GM12878 (cell line): ENCODE measurements at regions not wholly inside any gene's neighbourhood (a gene's known extent, or its start where the extent isn't known, plus 50 kb on each side); places are given as distances from the start of the nearest gene placed in this dataset.

Experiments used
- ATAC-seq: fragments of 200-7000 bp; cut with Tn5 transposase; 3 replicates; pipeline ENCODE4 v1.9.1; 2020; ENCODE audit warnings: mild to moderate bottlenecking, moderate library complexity
- BruUV-seq: library from RNA; stranded (reverse); fragments of 400-500 nt; replicated peaks from 2 replicates; lab custom pipeline; 2021; lab: Mats Ljungman, UMichigan
- CTCF ChIA-PET: fragments of 300-600 bp; sonication (Branson Sonifier 250); formaldehyde crosslinking; extraction: SDS; loops from one replicate; lab custom pipeline; 2021; ENCODE audit warnings: inconsistent platforms; lab: Yijun Ruan, JAX
- POLR2A ChIA-PET: fragments of 350-600 bp; formaldehyde crosslinking; extraction: SDS; loops from one replicate; lab custom pipeline; 2021; ENCODE audit warnings: inconsistent platforms; lab: Charles Lee
- RAD21 ChIA-PET: fragments of 300-600 bp; sonication (Branson Sonifier 250); formaldehyde crosslinking; loops from one replicate; lab custom pipeline; 2023; ENCODE audit warnings: antibody characterized with exemption; ENCODE audit not compliant: unreplicated experiment; lab: Charles Lee
- SMC1A ChIA-PET: fragments of 300-600 bp; sonication (Branson Sonifier 250); formaldehyde crosslinking; loops from one replicate; lab custom pipeline; 2023; ENCODE audit not compliant: unreplicated experiment, uncharacterized antibody; lab: Charles Lee
- DNase-seq: peaks from one replicate; pipeline ENCODE4 v3.0.0-alpha.2; 2011; ENCODE audit warnings: low read depth, low spot score
- FAIRE-seq: peaks from 3 replicates; lab custom pipeline; 2011; peaks lifted over from hg19 to GRCh38; lab: Jason Lieb, UNC
- H2AFZ ChIP-seq: 2 replicates; pipeline ENCODE4 v1.6.0; 2011; ENCODE audit warnings: low read depth, low read length, control low read depth; ENCODE audit not compliant: control insufficient read depth
- H3K27ac ChIP-seq: 2 replicates; pipeline ENCODE4 v1.5.1; 2011; ENCODE audit warnings: control low read depth; ENCODE audit not compliant: control insufficient read depth, insufficient read depth
- H3K27me3 ChIP-seq, 2 experiments: replicated peaks in 1 of 2; 2 replicates each; pipeline versions ENCODE4 v1.6.0 to v1.6.1; 2011; ENCODE audit warnings: low read length in 1 of 2; ENCODE audit not compliant: control insufficient read depth in 2 of 2, insufficient read depth in 2 of 2
- H3K36me3 ChIP-seq, 2 experiments: 2 replicates each; pipeline ENCODE4 v1.5.1; 2011; ENCODE audit warnings: low read length in 1 of 2; ENCODE audit not compliant: control insufficient read depth in 2 of 2, insufficient read depth in 2 of 2
- H3K4me1 ChIP-seq: 2 replicates; pipeline ENCODE4 v1.6.1; 2011; ENCODE audit warnings: mild to moderate bottlenecking, low read length, moderate library complexity, mixed read lengths; ENCODE audit not compliant: control insufficient read depth, insufficient read depth
- H3K4me2 ChIP-seq: 2 replicates; pipeline ENCODE4 v1.6.0; 2011; ENCODE audit warnings: control low read depth; ENCODE audit not compliant: control insufficient read depth, insufficient read depth
- H3K4me3 ChIP-seq: fragments of 200-600 bp; sonication (generic); 2 replicates; pipeline ENCODE4 v1.5.1; 2016
- H3K79me2 ChIP-seq: 2 replicates; pipeline ENCODE4 v1.6.0; 2011; ENCODE audit warnings: low read length; ENCODE audit not compliant: control insufficient read depth, insufficient read depth
- H3K9ac ChIP-seq: 2 replicates; pipeline ENCODE4 v1.8.0; 2011; ENCODE audit warnings: low read length, control low read depth, mixed read lengths; ENCODE audit not compliant: control insufficient read depth, insufficient read depth
- H3K9me3 ChIP-seq: replicated peaks from 3 replicates; pipeline ENCODE4 v1.5.1; 2011; ENCODE audit warnings: mild to moderate bottlenecking, low read length; ENCODE audit not compliant: control insufficient read depth, insufficient read depth
- H4K20me1 ChIP-seq: 2 replicates; pipeline ENCODE4 v1.6.0; 2011; ENCODE audit not compliant: control insufficient read depth, insufficient read depth
- ASH2L ChIP-seq: fragments of 300-600, 200-600 bp; sonication (generic); IDR thresholded peaks from 2 replicates; pipeline ENCODE4 v1.6.1; 2017; ENCODE audit warnings: low read depth, mild to moderate bottlenecking, borderline replicate concordance
- CEBPB ChIP-seq, 2 experiments: fragments of 150-350 bp in 1 of 2; IDR thresholded peaks; 2 replicates each; pipeline ENCODE4 v1.6.1; 2012 to 2014; ENCODE audit warnings: low read depth in 2 of 2, low read length in 2 of 2, borderline replicate concordance in 1 of 2, inconsistent platforms in 1 of 2
- CHD2 ChIP-seq: IDR thresholded peaks from 2 replicates; pipeline ENCODE4 v1.6.1; 2011; ENCODE audit warnings: low read depth, low read length, improper control_type of control experiment, borderline replicate concordance
- CREB1 ChIP-seq: IDR thresholded peaks from 2 replicates; pipeline ENCODE4 v1.6.1; 2012; ENCODE audit warnings: low read depth, mild to moderate bottlenecking, inconsistent platforms
- ELK1 ChIP-seq: IDR thresholded peaks from 2 replicates; pipeline ENCODE4 v1.6.1; 2012; ENCODE audit warnings: low read depth, low read length, improper control_type of control experiment
- GATAD2B ChIP-seq: fragments of 450-650 bp; conservative IDR thresholded peaks from 2 replicates; pipeline ENCODE4 v1.6.1; 2017; ENCODE audit warnings: low read depth, mild to moderate bottlenecking, moderate library complexity
- HDAC2 ChIP-seq: fragments of 200-600 bp; sonication (generic); IDR thresholded peaks from 2 replicates; pipeline ENCODE4 v1.6.1; 2017
- HSF1 ChIP-seq: fragments of 150-350 bp; IDR thresholded peaks from 2 replicates; pipeline ENCODE4 v1.6.1; 2014; ENCODE audit warnings: mild to moderate bottlenecking, low read depth, low read length
- JUND ChIP-seq: IDR thresholded peaks from 2 replicates; pipeline ENCODE4 v1.6.1; 2012; ENCODE audit warnings: low read depth, mild to moderate bottlenecking, low read length, improper control_type of control experiment, moderate library complexity
- POLR2A ChIP-seq: IDR thresholded peaks from 2 replicates; pipeline ENCODE4 v1.6.1; 2011; ENCODE audit warnings: low read depth, mild to moderate bottlenecking, low read length
- STAT3 ChIP-seq: IDR thresholded peaks from 2 replicates; pipeline ENCODE4 v1.6.1; 2011; ENCODE audit warnings: low read depth, low read length, improper control_type of control experiment
- TBL1XR1 ChIP-seq: IDR thresholded peaks from 2 replicates; pipeline ENCODE4 v1.6.1; 2012; ENCODE audit warnings: low read depth, low read length, improper control_type of control experiment
- TCF7 ChIP-seq: IDR thresholded peaks from 2 replicates; pipeline ENCODE4 v1.6.1; 2014; ENCODE audit warnings: antibody characterized with exemption, borderline replicate concordance
- USF1 ChIP-seq: IDR thresholded peaks from 2 replicates; pipeline ENCODE4 v1.6.1; 2011; ENCODE audit warnings: borderline replicate concordance, low read depth, mild to moderate bottlenecking, moderate library complexity, mixed read lengths, low read length; ENCODE audit not compliant: insufficient read depth; ENCODE audit errors: extremely low read length
- ZNF217 ChIP-seq: fragments of 450-650 bp; IDR thresholded peaks from 2 replicates; pipeline ENCODE4 v1.6.1; 2017; ENCODE audit warnings: antibody characterized with exemption, mild to moderate bottlenecking
- ZZZ3 ChIP-seq: IDR thresholded peaks from 2 replicates; pipeline ENCODE4 v1.6.1; 2011; ENCODE audit warnings: low read depth; ENCODE audit not compliant: control insufficient read depth, insufficient read length
- WGBS: methylation state at CpG from one replicate; pipeline ENCODE4 v1.1.6; 2016; ENCODE audit warnings: low lambda C conversion rate; ENCODE audit not compliant: insufficient replicate concordance, insufficient coverage; ENCODE audit errors: missing lambda C conversion rate; 5-methylcytosine and 5-hydroxymethylcytosine counted together
- in situ Hi-C: fragments of 300-500 bp; cut with MboI; formaldehyde crosslinking; loops from 9 replicates; pipeline ENCODE4 v1.14.3; 2018; ENCODE audit warnings: mixed read lengths
- intact Hi-C: fragments of 100-400 bp; cut with micrococcal nuclease; formaldehyde crosslinking; loops from one replicate; pipeline ENCODE4 v1.14.2; 2022; ENCODE audit not compliant: unreplicated experiment

- no peak for TF ChIP-seq STAT3
- no peak for TF ChIP-seq HSF1
- no peak for TF ChIP-seq USF1
Observed at GRCh38 chr2:64311191-64311910, 142.6 kb upstream of the LGALSL start (continued).

GRCh38 chr2:64311948-64312621, 141.9 kb upstream of the LGALSL start:
- no peaks in the 10 kb centered on the region for H3K27me3 ChIP-seq
- POLR2A ChIA-PET = interaction anchor here (0.5 to 2.7 kb wide), 6 partner anchors 14 to 452 kb away, joined by 3 to 14 read pairs (median 6); no protein-coding TSS in a partner anchor
- no peak for FAIRE-seq
- H4K20me1 ChIP-seq = no peaks in the 10 kb centered on the region
- H3K4me3 ChIP-seq = no peak overlapping the region
- in situ Hi-C loops (no loop called here), intact Hi-C loops (no loop called here)
- ATAC-seq = peak; percentile 80
- no peak overlapping the region for H3K9ac ChIP-seq
- RAD21 ChIA-PET = interaction anchor here (0.5 to 6.5 kb wide), 35 partner anchors 11 to 275 kb away, joined by 3 to 82 read pairs (median 5); no protein-coding TSS in a partner anchor
- H3K36me3 ChIP-seq = no peaks in the 10 kb centered on the region
- no peaks in the 10 kb centered on the region for H3K4me1 ChIP-seq
- SMC1A ChIA-PET = interaction anchor here (0.6 to 5.8 kb wide), 38 partner anchors 11 to 451 kb away, joined by 3 to 71 read pairs (median 5); no protein-coding TSS in a partner anchor
- 47% methylated on average over 13 of the region's 13 CpGs for WGBS
- no peak overlapping the region for H3K27ac ChIP-seq
- H3K9me3 ChIP-seq = no peaks in the 10 kb centered on the region
- BruUV-seq = no TSS peak
- no peak overlapping the region for H2AFZ ChIP-seq
- DNase-seq = no peak
- no peak overlapping the region; the same call in 1 of the 2 replicates for H3K4me2 ChIP-seq
- CTCF ChIA-PET = interaction anchor here (0.5 to 5.3 kb wide), 42 partner anchors 10 to 288 kb away, joined by 3 to 97 read pairs (median 4); no protein-coding TSS in a partner anchor
- no peaks in the 10 kb centered on the region for H3K79me2 ChIP-seq
- TF ChIP-seq POLR2A (no peak), ZZZ3 (no peak), ELK1 (no peak), GATAD2B (no peak), CREB1 (no peak), HDAC2 (no peak), CHD2 (no peak), ASH2L (no peak), JUND (no peak), CEBPB (IDR thresholded peaks at IDR 0.05; ENCODE audit: borderline replicate concordance in 1 of 2, low read depth in 2 of 2, low read length in 2 of 2) (0 out of 4 replicates have a peak, but pooled peaks of 1 of the 2 experiments have one; percentile 24), ZNF217 (no peak), TCF7 (no peak), TBL1XR1 (no peak)
